Vagina (tissue), 2 donors: ENCODE measurements at regions not wholly inside any gene's neighbourhood (a gene's known extent, or its start where the extent isn't known, plus 50 kb on each side); places are given as distances from the start of the nearest gene placed in this dataset.

ENCODE experiments used
- POLR2A ChIP-seq, 2 donors: fragments of 450-650 bp; IDR thresholded peaks; one replicate each; pipeline ENCODE4 v1.6.1; 2017; ENCODE audit warnings: antibody characterized with exemption in 2 of 2, mild to moderate bottlenecking in 2 of 2, moderate library complexity in 2 of 2
- POLR2AphosphoS5 ChIP-seq, 2 donors: sonication (generic); formaldehyde crosslinking; IDR thresholded peaks; one replicate each; pipeline ENCODE4 v1.9.0; 2017; ENCODE audit warnings: antibody characterized with exemption in 2 of 2, mild to moderate bottlenecking in 2 of 2, low read depth in 1 of 2; ENCODE audit not compliant: insufficient read depth in 1 of 2
- TF ChIP-seq, protein P1 (sequence below), 3 experiments: fragments of 450-650 bp in 2 of 3; fragments of 200-600 bp in 1 of 3; sonication (generic) in 1 of 3; IDR thresholded peaks; one replicate each; pipeline ENCODE4 v1.5.1; 2017 to 2019; ENCODE audit warnings: antibody characterized with exemption in 3 of 3, mild to moderate bottlenecking in 2 of 3, moderate library complexity in 2 of 3

DNA sequence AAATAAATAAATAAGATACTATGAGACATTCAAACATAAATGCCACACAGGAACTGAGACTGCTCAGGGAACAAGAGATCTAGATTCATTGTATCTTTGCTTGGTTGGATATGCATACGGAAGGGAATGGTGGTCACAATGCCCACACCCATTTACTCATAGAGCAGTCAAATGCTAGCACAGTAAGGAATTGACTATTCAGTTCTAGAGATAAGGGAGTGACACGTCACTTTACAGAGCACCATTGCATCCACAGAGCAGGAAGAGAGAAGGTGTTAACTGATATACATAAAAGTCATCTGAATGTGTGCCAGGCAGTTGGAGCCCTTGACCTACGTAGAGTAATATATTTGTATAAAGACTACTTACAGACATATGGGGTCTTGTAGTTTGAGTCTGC is 530.0 kb upstream of the NOVA1 start:
- TF ChIP-seq, protein P1, sequence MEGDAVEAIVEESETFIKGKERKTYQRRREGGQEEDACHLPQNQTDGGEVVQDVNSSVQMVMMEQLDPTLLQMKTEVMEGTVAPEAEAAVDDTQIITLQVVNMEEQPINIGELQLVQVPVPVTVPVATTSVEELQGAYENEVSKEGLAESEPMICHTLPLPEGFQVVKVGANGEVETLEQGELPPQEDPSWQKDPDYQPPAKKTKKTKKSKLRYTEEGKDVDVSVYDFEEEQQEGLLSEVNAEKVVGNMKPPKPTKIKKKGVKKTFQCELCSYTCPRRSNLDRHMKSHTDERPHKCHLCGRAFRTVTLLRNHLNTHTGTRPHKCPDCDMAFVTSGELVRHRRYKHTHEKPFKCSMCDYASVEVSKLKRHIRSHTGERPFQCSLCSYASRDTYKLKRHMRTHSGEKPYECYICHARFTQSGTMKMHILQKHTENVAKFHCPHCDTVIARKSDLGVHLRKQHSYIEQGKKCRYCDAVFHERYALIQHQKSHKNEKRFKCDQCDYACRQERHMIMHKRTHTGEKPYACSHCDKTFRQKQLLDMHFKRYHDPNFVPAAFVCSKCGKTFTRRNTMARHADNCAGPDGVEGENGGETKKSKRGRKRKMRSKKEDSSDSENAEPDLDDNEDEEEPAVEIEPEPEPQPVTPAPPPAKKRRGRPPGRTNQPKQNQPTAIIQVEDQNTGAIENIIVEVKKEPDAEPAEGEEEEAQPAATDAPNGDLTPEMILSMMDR (IDR thresholded peaks at IDR 0.05) = no peak
- TF ChIP-seq POLR2A (IDR thresholded peaks at IDR 0.05) = no peak
- TF ChIP-seq POLR2AphosphoS5 (IDR thresholded peaks at IDR 0.05; ENCODE audit: insufficient read depth in 1 of 2, low read depth in 1 of 2) = no peak
